NCI-H345 treated with DMSO at 0.1 percent for 48 hours (cell line): ENCODE measurements at regions not wholly inside any gene's neighbourhood (a gene's known extent, or its start where the extent isn't known, plus 50 kb on each side); places are given as distances from the start of the nearest gene placed in this dataset.
"Not testable (repeated sequence)": the region's sequence is repeated elsewhere in the genome, so short reads cannot be mapped to it uniquely, and the experiment has no call there.

Source experiments
- DNase-seq: peaks from one replicate; lab custom pipeline; 2025; ENCODE audit not compliant: unreplicated experiment; lab: John Stamatoyannopoulos, UW

- no peak for DNase-seq
Observed at GRCh38 chr3:29011966-29012365, 268.9 kb upstream of the RBMS3 start.

DNA sequence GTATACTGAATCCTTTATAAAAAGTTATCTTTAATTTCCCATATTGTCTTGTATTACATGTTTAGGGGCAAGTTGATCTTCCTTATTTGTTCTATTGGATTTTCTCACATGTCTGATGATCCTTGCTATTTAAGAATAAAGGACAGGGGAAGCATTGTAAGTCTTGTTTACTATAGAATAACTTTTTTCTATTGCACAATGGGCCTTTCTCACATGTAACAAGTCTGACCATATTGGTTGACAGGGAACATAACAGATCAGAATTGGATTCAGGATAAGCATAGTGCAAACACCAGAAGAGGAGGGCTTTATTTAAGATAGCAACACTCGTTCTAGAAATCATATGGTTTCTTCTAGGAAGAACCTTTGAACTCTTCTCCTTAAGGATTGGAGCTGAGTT, 257.9 kb upstream of the RBMS3 start:
- no peak for DNase-seq

- DNase-seq: no peak
Observed at GRCh38 chr3:29026286-29026685, 254.6 kb upstream of the RBMS3 start.

DNA sequence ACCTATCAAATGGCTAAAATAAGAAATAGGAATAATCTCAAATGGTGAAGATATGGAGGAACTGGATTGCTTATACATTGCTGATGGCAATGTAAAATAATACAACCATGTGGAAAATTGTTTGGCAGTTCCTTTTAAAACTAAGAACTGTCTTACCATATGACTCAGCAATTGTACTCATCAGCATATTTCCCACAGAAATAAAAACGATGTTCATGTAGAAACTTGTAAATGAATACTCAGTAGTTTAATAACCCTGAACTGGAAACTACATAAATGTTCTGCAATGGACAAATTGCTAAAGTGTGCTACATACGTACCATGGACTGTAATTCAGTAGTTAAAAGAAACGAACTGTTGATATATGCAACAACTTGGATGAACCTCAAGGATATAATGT, 253.9 kb upstream of the RBMS3 start:
- DNase-seq: no peak

GRCh38 chr3:29031175-29031574, 249.7 kb upstream of the RBMS3 start:
- not testable (repeated sequence) for DNase-seq

DNA sequence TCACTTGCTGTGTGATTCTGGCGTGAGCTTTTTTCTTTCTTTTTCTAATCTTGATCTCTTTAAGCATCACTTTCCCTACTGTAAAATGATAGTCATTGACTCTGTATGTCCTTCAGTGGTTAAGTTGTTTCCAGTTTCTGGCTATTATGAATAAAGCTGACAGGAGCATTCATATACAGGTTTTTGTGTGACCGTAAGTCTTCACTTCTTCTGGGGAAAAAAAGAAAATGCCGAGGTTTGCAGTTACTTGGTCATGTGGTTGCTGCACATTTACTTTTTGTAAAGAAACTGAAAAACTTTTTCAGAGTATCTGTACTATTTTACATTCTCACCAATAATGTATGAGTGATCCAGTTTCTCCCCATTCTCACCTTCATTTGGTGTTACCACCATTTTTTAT, 247.4 kb upstream of the RBMS3 start:
- DNase-seq: no peak

DNA sequence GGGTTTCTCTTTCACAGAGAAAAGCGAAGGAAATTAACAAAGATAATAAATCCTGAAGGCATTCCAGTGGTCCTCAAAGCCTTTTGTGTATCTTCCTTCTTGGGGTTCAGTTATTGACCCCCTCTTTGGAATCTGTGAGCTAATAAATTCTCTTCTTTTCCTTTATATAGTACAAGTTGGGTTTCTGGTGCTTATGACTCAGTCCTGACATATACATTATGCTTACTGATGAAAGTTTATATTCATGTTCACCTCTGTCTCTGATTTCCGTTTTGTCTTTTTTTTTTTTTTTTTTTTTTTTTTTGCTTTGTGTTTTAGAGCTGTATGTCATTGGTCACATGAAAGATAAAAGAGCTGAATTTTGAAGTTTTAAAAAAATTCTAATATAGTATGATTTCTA, 230.7 kb upstream of the RBMS3 start:
- no peak for DNase-seq

DNA sequence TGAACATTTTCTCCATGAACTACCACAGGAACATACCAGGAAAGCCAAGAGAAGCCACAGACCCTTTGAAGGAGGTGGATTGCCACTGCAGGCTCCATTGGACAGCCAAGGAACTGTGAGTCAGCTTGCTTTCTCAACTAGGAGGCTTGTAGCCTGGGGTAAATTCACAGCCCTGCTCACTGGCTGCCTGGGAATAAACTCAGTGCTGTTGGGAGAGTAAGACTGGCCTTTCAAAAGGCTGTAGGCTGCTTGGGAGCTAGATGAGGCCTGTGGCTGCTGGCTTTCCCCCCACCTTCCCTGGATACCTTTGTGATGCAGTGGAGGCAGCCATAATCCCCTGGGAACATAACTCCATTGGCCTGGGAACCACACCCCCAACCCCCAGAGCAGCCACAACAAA, 223.5 kb upstream of the RBMS3 start:
- DNase-seq: no peak

DNA sequence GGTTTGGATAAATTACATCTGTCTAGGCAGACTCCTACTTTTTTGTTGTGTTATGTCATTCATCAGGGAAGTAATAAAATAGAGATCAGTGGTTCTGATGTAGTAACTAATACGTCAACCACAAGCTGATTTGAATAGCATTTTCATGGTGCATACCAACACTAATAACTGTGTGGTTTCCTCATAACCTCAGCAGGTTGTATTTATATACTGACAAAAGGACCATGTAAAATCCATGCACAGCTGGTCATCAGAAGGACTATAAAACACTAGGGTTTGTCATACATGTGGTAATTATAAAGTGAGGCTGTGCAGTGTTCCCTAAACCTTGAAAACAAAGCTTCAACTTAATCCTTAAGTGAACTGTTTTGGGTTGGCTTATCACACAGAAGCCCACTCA, 216.8 kb upstream of the RBMS3 start:
- no peak for DNase-seq

- DNase-seq: peak; percentile 52
Observed at GRCh38 chr3:29065211-29065785, 215.6 kb upstream of the RBMS3 start.

GRCh38 chr3:29067007-29067406, 213.9 kb upstream of the RBMS3 start:
- DNase-seq: no peak

DNA sequence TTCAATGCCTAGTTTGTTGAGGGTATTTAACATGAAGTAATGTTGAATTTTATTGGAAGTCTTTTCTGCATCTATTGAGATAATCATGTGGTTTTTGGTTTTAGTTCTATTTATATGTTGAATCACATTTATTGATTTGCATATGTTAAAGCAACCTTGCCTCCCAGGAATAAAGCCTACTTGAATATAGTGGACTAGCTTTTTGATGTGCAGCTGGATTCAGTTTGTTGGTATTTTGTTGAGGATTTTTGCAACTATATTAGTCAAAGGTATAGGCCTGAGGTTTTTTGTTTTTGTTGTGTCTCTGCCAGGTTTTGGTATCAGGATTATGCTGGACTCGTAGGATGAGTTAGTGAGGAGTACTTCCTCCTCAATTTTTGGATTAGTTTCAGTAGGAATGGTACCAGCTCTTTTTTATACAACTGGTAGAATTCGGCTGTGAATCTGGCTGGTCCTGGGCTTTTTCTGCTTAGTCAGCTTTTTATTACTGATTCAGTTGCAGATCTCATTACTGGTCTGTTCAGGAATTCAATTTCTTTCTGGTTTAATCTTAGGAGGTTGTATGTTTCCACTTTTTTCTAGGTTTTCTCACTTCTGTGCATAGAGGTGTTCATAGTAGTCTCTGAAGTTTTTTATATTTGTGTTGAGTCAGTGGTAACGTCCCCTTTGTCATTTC, 209.8 kb upstream of the RBMS3 start:
- DNase-seq: no peak

- DNase-seq: no peak
Observed at GRCh38 chr3:29072611-29073010, 208.3 kb upstream of the RBMS3 start.

- no peak for DNase-seq
Observed at GRCh38 chr3:29077356-29077755, 203.5 kb upstream of the RBMS3 start.

- no peak for DNase-seq
Observed at GRCh38 chr3:29079358-29079757, 201.5 kb upstream of the RBMS3 start.

DNA sequence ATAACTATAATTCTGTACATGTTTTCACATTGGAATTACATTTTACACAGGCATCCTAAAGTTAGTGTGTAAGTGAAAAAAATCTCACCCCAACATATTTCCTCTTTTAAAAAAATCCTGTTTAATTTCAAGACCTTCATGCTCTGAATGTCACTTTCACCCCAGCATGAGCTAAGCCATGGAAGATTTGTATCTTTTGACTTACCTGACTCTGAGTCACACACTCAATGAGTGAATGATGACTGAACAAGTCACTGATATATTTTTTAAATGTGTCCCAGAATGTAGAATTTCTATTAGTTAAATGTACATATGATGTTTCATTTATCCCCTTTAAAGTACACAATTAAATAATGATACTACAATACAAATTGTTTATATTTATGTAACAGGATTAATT, 199.9 kb upstream of the RBMS3 start:
- no peak for DNase-seq

DNA sequence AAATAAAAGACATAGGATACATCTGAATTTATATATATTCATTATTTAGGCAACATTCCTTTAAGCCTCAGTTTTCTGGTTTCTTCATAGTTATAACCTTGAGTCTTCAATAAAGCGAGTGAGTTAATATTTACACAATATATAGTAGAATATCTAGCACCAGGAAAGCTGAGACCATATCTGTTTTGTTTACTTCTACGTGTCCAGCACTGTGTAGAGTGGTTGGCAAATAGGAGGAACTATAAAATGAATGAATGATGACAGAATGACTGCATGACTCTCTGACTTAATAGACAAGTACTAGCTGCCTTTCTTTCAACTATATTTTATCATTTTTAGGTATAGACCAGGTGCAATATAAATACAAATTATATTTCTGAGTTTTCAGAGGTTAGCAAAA, 197.8 kb upstream of the RBMS3 start:
- no peak for DNase-seq

DNA sequence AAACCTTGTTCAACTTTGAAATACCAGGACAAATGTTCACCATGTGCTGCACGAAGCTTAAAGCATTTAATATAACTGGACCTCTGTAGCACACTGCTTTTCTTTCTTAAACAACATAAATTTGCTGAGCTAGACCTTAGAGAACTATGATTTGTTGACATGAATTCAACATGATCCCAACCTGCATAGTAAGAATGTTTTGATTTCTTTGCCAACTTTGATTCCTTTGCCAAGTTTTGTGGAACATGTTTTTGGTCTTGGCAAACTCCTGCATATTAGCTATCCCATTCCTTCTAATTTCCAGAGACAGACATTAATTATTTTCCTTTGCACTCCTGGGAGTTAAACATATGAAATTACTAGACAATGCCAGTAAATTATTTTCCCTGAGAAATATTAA, 197.2 kb upstream of the RBMS3 start:
- no peak for DNase-seq

GRCh38 chr3:29088579-29088978, 192.3 kb upstream of the RBMS3 start:
- no peak for DNase-seq

GRCh38 chr3:29090912-29091597, 189.8 kb upstream of the RBMS3 start:
- DNase-seq: no peak

GRCh38 chr3:29091599-29092189, 189.2 kb upstream of the RBMS3 start:
- DNase-seq: no peak

GRCh38 chr3:29092348-29092747, 188.5 kb upstream of the RBMS3 start:
- no peak for DNase-seq
